Activated CD8-positive, alpha-beta memory T cell treated with anti-CD3 and anti-CD28 coated beads, Interleukin-2, amount 50 U/mL, for 24 hours (primary cell): ENCODE measurements at regions not wholly inside any gene's neighbourhood (a gene's known extent, or its start where the extent isn't known, plus 50 kb on each side); places are given as distances from the start of the nearest gene placed in this dataset.

Source experiments
- DNase-seq: peaks from one replicate; pipeline ENCODE4 v3.0.0-alpha.2; 2020; ENCODE audit errors: extremely low read depth

- DNase-seq, result no peak
Observed at GRCh38 chr4:129883996-129884395, 788.0 kb downstream of the C4orf33 start.

GRCh38 chr4:129897111-129897510 lies 801.2 kb downstream of the C4orf33 start:
- DNase-seq, result no peak

- no peak for DNase-seq
Observed at GRCh38 chr4:129899849-129900248, 803.9 kb downstream of the C4orf33 start.

- no peak for DNase-seq
Observed at GRCh38 chr4:129900430-129900953, 804.5 kb downstream of the C4orf33 start.

- DNase-seq, result no peak
Observed at GRCh38 chr4:129901205-129901604, 805.3 kb downstream of the C4orf33 start.

GRCh38 chr4:129903861-129904260 lies 807.9 kb downstream of the C4orf33 start:
- no peak for DNase-seq

GRCh38 chr4:129905256-129905655 lies 809.3 kb downstream of the C4orf33 start:
- DNase-seq, result no peak

- no peak for DNase-seq
Observed at GRCh38 chr4:129908117-129908516, 812.2 kb downstream of the C4orf33 start.

- DNase-seq, result no peak
Observed at GRCh38 chr4:129916991-129917390, 821.0 kb downstream of the C4orf33 start.

GRCh38 chr4:129917651-129918050 lies 821.7 kb downstream of the C4orf33 start:
- DNase-seq, result no peak

- no peak for DNase-seq
Observed at GRCh38 chr4:129926936-129927335, 831.0 kb downstream of the C4orf33 start.

- DNase-seq, result no peak
Observed at GRCh38 chr4:129929052-129929451, 833.1 kb downstream of the C4orf33 start.

GRCh38 chr4:129929984-129930383 lies 834.0 kb downstream of the C4orf33 start:
- no peak for DNase-seq

GRCh38 chr4:129950217-129950616 lies 854.3 kb downstream of the C4orf33 start:
- no peak for DNase-seq

- no peak for DNase-seq
Observed at GRCh38 chr4:129966175-129966574, 870.2 kb downstream of the C4orf33 start.

GRCh38 chr4:129968366-129968765 lies 872.4 kb downstream of the C4orf33 start:
- DNase-seq, result no peak

- no peak for DNase-seq
Observed at GRCh38 chr4:129968778-129969177, 872.8 kb downstream of the C4orf33 start.

GRCh38 chr4:129970801-129971200 lies 874.8 kb downstream of the C4orf33 start:
- DNase-seq, result no peak

- DNase-seq, result no peak
Observed at GRCh38 chr4:129971419-129971818, 875.5 kb downstream of the C4orf33 start.

- no peak for DNase-seq
Observed at GRCh38 chr4:129972257-129972656, 876.3 kb downstream of the C4orf33 start.

- DNase-seq, result no peak
Observed at GRCh38 chr4:129974730-129975129, 878.8 kb downstream of the C4orf33 start.

- no peak for DNase-seq
Observed at GRCh38 chr4:129978315-129978714, 882.4 kb downstream of the C4orf33 start.

GRCh38 chr4:129988957-129989356 lies 893.0 kb downstream of the C4orf33 start:
- no peak for DNase-seq

- DNase-seq, result no peak
Observed at GRCh38 chr4:129994715-129995114, 898.8 kb downstream of the C4orf33 start.
